B cell (primary cell): ENCODE measurements at regions not wholly inside any gene's neighbourhood (a gene's known extent, or its start where the extent isn't known, plus 50 kb on each side); places are given as distances from the start of the nearest gene placed in this dataset.

ENCODE experiments used
- ATAC-seq: fragments of 200-7000 bp; cut with Tn5 transposase; one replicate; pipeline ENCODE4 v1.10.0; 2021; ENCODE audit warnings: low read depth, mild to moderate bottlenecking, moderate number of reproducible peaks, moderate library complexity
- CTCF ChIA-PET: fragments of 350-600 bp; sonication (Branson Sonifier 250); formaldehyde crosslinking; loops from one replicate; lab custom pipeline; 2021; ENCODE audit warnings: antibody characterized with exemption, inconsistent platforms; lab: Charles Lee
- POLR2A ChIA-PET: fragments of 350-600 bp; sonication (Branson Sonifier 250); formaldehyde crosslinking; loops from one replicate; lab custom pipeline; 2021; ENCODE audit warnings: antibody characterized with exemption; lab: Charles Lee
- DNase-seq: peaks from one replicate; pipeline ENCODE4 v3.0.0; 2013
- H2AFZ ChIP-seq: 2 replicates; pipeline ENCODE4 v1.6.1; 2012; ENCODE audit warnings: mild to moderate bottlenecking, low read depth, low read length; ENCODE audit not compliant: insufficient read depth, poor library complexity, severe bottlenecking
- H3K27ac ChIP-seq, 2 donors: 1 replicate in 1 of 2; 2 replicates in 1 of 2; pipeline ENCODE4 v1.5.1; 2012 to 2013; ENCODE audit warnings: low read length in 2 of 2, mild to moderate bottlenecking in 2 of 2, moderate library complexity in 1 of 2
- H3K27me3 ChIP-seq, 4 experiments: fragments of 200-600 bp in 1 of 4; sonication (generic) in 1 of 4; replicated peaks in 1 of 4; 1 replicate in 2 of 4; 2 replicates in 2 of 4; pipeline versions ENCODE4 v1.6.1 to v1.7.0; 2013 to 2016; ENCODE audit warnings: low read length in 3 of 4, mild to moderate bottlenecking in 2 of 4, mixed read lengths in 1 of 4, moderate library complexity in 1 of 4; ENCODE audit not compliant: insufficient read depth in 4 of 4, control insufficient read depth in 3 of 4; ENCODE audit errors: control extremely low read depth in 1 of 4
- H3K36me3 ChIP-seq, 2 experiments: replicated peaks in 1 of 2; 1 replicate in 1 of 2; 2 replicates in 1 of 2; pipeline versions ENCODE4 v1.6.1 to v1.7.1; 2013; ENCODE audit warnings: low read length in 1 of 2; ENCODE audit not compliant: insufficient read depth in 2 of 2, control insufficient read depth in 1 of 2; ENCODE audit errors: control extremely low read depth in 1 of 2, extremely low read depth in 1 of 2
- H3K4me1 ChIP-seq, 2 donors: fragments of 200-600 bp in 1 of 2; sonication (generic) in 1 of 2; 1 replicate in 1 of 2; 2 replicates in 1 of 2; pipeline versions ENCODE4 v1.5.1 to v1.6.1; 2013 to 2017; ENCODE audit warnings: low read length in 2 of 2; ENCODE audit not compliant: control insufficient read depth in 2 of 2, insufficient read depth in 2 of 2
- H3K4me2 ChIP-seq: replicated peaks from 2 replicates; pipeline ENCODE3; 2012; ENCODE audit warnings: mild to moderate bottlenecking, low read depth, low read length; ENCODE audit not compliant: poor library complexity, severe bottlenecking
- H3K4me3 ChIP-seq, 5 experiments: fragments of 200-600 bp in 1 of 5; sonication (generic) in 1 of 5; 1 replicate in 3 of 5; 2 replicates in 2 of 5; pipeline versions ENCODE4 v1.5.1 to v1.7.0; 2011 to 2016; ENCODE audit warnings: low read length in 4 of 5, mild to moderate bottlenecking in 4 of 5, low read depth in 2 of 5, control low read depth in 1 of 5, moderate library complexity in 1 of 5; ENCODE audit not compliant: insufficient read depth in 1 of 5; ENCODE audit errors: control extremely low read depth in 1 of 5, extremely low read depth in 1 of 5
- H3K79me2 ChIP-seq: fragments of 200-600 bp; sonication (generic); one replicate; pipeline ENCODE4 v1.6.0; 2016; ENCODE audit warnings: low read length; ENCODE audit not compliant: control insufficient read depth, insufficient read depth
- H3K9ac ChIP-seq: fragments of 200-600 bp; sonication (generic); 2 replicates; pipeline ENCODE4 v1.6.1; 2017; ENCODE audit warnings: mild to moderate bottlenecking, low read length, moderate library complexity
- H3K9me3 ChIP-seq, 3 donors: one replicate each; pipeline versions ENCODE4 v1.6.1 to v1.7.1; 2013; ENCODE audit warnings: low read length in 2 of 3; ENCODE audit not compliant: control insufficient read depth in 2 of 3, insufficient read depth in 1 of 3; ENCODE audit errors: control extremely low read depth in 1 of 3
- H4K20me1 ChIP-seq: 2 replicates; pipeline ENCODE4 v1.6.0; 2012; ENCODE audit warnings: mild to moderate bottlenecking, low read length; ENCODE audit not compliant: insufficient read depth, control insufficient read depth, poor library complexity, severe bottlenecking
- H3K27ac Mint-ChIP-seq: one replicate; pipeline ENCODE4 v1.8.0; 2021; ENCODE audit warnings: mixed read lengths
- H3K27me3 Mint-ChIP-seq: one replicate; pipeline ENCODE4 v1.8.0; 2021; ENCODE audit warnings: mixed read lengths
- H3K4me1 Mint-ChIP-seq: one replicate; pipeline ENCODE4 v1.8.0; 2021; ENCODE audit warnings: mixed read lengths
- H3K4me3 Mint-ChIP-seq: one replicate; pipeline ENCODE4 v1.8.0; 2021; ENCODE audit warnings: mixed read lengths
- H3K9me3 Mint-ChIP-seq: one replicate; pipeline ENCODE4 v1.8.0; 2022; ENCODE audit warnings: mixed read lengths; ENCODE audit not compliant: insufficient read depth
- CTCF ChIP-seq: fragments of 200-600 bp; IDR thresholded peaks from one replicate; pipeline ENCODE4 v1.8.0; 2022; ENCODE audit warnings: antibody characterized with exemption, mild to moderate bottlenecking
- EZH2 ChIP-seq: IDR thresholded peaks from 2 replicates; pipeline ENCODE4 v1.6.1; 2012; ENCODE audit warnings: borderline replicate concordance, low read depth, mild to moderate bottlenecking, moderate library complexity, low read length; ENCODE audit not compliant: insufficient read depth, poor library complexity, severe bottlenecking
- WGBS: methylation state at CpG from one replicate; pipeline ENCODE4 v1.1.5; 2013; ENCODE audit warnings: missing lambda C conversion rate; ENCODE audit not compliant: insufficient coverage; 5-methylcytosine and 5-hydroxymethylcytosine counted together
- intact Hi-C: fragments of 100-400 bp; cut with micrococcal nuclease; formaldehyde crosslinking; loops from one replicate; pipeline ENCODE4 v1.10.0; 2022

- H3K36me3 ChIP-seq, result no peaks in the 10 kb centered on the region
- H3K9me3 ChIP-seq, result no peaks in the 10 kb centered on the region
- H3K4me3 ChIP-seq, result no peak overlapping the region
- H3K9ac ChIP-seq, result no peak overlapping the region
- H3K27ac ChIP-seq, result no peak overlapping the region
- ATAC-seq (no peak), DNase-seq (no peak)
- ChIA-PET POLR2A (no interaction called here), CTCF (no interaction called here)
- H3K9me3 Mint-ChIP-seq, result no peaks in the 10 kb centered on the region
- no peak overlapping the region for H3K4me2 ChIP-seq
- 100% methylated on average over 1 of the region's 4 CpGs for WGBS
- H2AFZ ChIP-seq, result no peak overlapping the region
- no peak overlapping the region for H3K4me3 Mint-ChIP-seq
- no peaks in the 10 kb centered on the region for H3K4me1 Mint-ChIP-seq
- H3K4me1 ChIP-seq, result no peaks in the 10 kb centered on the region
- intact Hi-C loops, result no loop called here
- H3K27me3 Mint-ChIP-seq, result no peaks in the 10 kb centered on the region
- no peak overlapping the region for H3K27ac Mint-ChIP-seq
- H3K27me3 ChIP-seq, result no peaks in the 10 kb centered on the region
- H4K20me1 ChIP-seq, result no peaks in the 10 kb centered on the region
- no peak for TF ChIP-seq EZH2
- no peak for TF ChIP-seq CTCF
- no peaks in the 10 kb centered on the region for H3K79me2 ChIP-seq
Measured at GRCh38 chr1:81699234-81699633, 101.5 kb upstream of the ADGRL2 start.

- H3K9me3 Mint-ChIP-seq, result no peaks in the 10 kb centered on the region
- ChIA-PET CTCF (no interaction called here), POLR2A (no interaction called here)
- Histone ChIP-seq H3K4me1 (no peaks in the 10 kb centered on the region), H3K79me2 (no peaks in the 10 kb centered on the region), H2AFZ (no peak overlapping the region), H3K27me3 (no peaks in the 10 kb centered on the region), H3K4me3 (no peak overlapping the region), H3K36me3 (no peaks in the 10 kb centered on the region), H3K4me2 (no peak overlapping the region), H3K9ac (no peak overlapping the region), H4K20me1 (no peaks in the 10 kb centered on the region), H3K9me3 (no peaks in the 10 kb centered on the region), H3K27ac (no peak overlapping the region)
- DNase-seq, result no peak
- no peak overlapping the region for H3K27ac Mint-ChIP-seq
- H3K4me1 Mint-ChIP-seq, result no peaks in the 10 kb centered on the region
- intact Hi-C loops, result no loop called here
- no peak overlapping the region for H3K4me3 Mint-ChIP-seq
- H3K27me3 Mint-ChIP-seq, result no peaks in the 10 kb centered on the region
- WGBS, result no CpG with 5 or more reads among the region's 3 CpGs
- ATAC-seq, result no peak
- no peak for TF ChIP-seq EZH2
- no peak for TF ChIP-seq CTCF
Measured at GRCh38 chr1:81695741-81696140, 105.0 kb upstream of the ADGRL2 start.
